Bone marrow (tissue), 2 donors: ENCODE measurements at regions not wholly inside any gene's neighbourhood (a gene's known extent, or its start where the extent isn't known, plus 50 kb on each side); places are given as distances from the start of the nearest gene placed in this dataset.

Experiments
- DNase-seq, 2 donors: peaks; one replicate each; lab custom pipeline; 2025; lab: John Stamatoyannopoulos, UW

- DNase-seq: no peak
Observed at GRCh38 chr6:67362976-67363375, 1272.1 kb upstream of the ADGRB3 start.

- no peak for DNase-seq
Observed at GRCh38 chr6:67361264-67361663, 1273.8 kb upstream of the ADGRB3 start.

- DNase-seq: no peak
Observed at GRCh38 chr6:67358241-67358640, 1276.8 kb upstream of the ADGRB3 start.

GRCh38 chr6:67353861-67354260 is 1281.2 kb upstream of the ADGRB3 start:
- DNase-seq: no peak

GRCh38 chr6:67352717-67353116 is 1282.4 kb upstream of the ADGRB3 start:
- no peak for DNase-seq

GRCh38 chr6:67350729-67351128 is 1284.4 kb upstream of the ADGRB3 start:
- no peak for DNase-seq

GRCh38 chr6:67345946-67346345 is 1289.1 kb upstream of the ADGRB3 start:
- DNase-seq: no peak

GRCh38 chr6:67336014-67336413 is 1299.1 kb upstream of the ADGRB3 start:
- DNase-seq: no peak

- DNase-seq: no peak
Observed at GRCh38 chr6:67331304-67331703, 1303.8 kb upstream of the ADGRB3 start.

GRCh38 chr6:67328269-67328668 is 1306.8 kb upstream of the ADGRB3 start:
- no peak for DNase-seq

GRCh38 chr6:67300430-67301040 is 1334.5 kb upstream of the ADGRB3 start:
- no peak for DNase-seq

GRCh38 chr6:67292169-67292568 is 1342.9 kb upstream of the ADGRB3 start:
- DNase-seq: no peak

- no peak for DNase-seq
Observed at GRCh38 chr6:67287566-67287965, 1347.5 kb upstream of the ADGRB3 start.

- no peak for DNase-seq
Observed at GRCh38 chr6:67285770-67286495, 1349.1 kb upstream of the ADGRB3 start.

GRCh38 chr6:67277312-67277711 is 1357.8 kb upstream of the ADGRB3 start:
- DNase-seq: no peak

GRCh38 chr6:67265996-67266921 is 1368.8 kb upstream of the ADGRB3 start:
- DNase-seq: no peak

- no peak for DNase-seq
Observed at GRCh38 chr6:67252663-67253062, 1382.4 kb upstream of the ADGRB3 start.

GRCh38 chr6:67248077-67248476 is 1387.0 kb upstream of the ADGRB3 start:
- DNase-seq: no peak

- DNase-seq: no peak
Observed at GRCh38 chr6:67244037-67244436, 1391.0 kb upstream of the ADGRB3 start.

GRCh38 chr6:67237277-67237676 is 1397.8 kb upstream of the ADGRB3 start:
- no peak for DNase-seq

GRCh38 chr6:67231092-67231491 is 1404.0 kb upstream of the ADGRB3 start:
- DNase-seq: peak in 1 of 2 donors; percentile 21

GRCh38 chr6:67224989-67225388 is 1410.1 kb upstream of the ADGRB3 start:
- DNase-seq: no peak

GRCh38 chr6:67221226-67221625 is 1413.9 kb upstream of the ADGRB3 start:
- DNase-seq: no peak
